Left lung (tissue), 4 donors: ENCODE measurements at regions not wholly inside any gene's neighbourhood (a gene's known extent, or its start where the extent isn't known, plus 50 kb on each side); places are given as distances from the start of the nearest gene placed in this dataset.

Experiments used
- ATAC-seq: fragments of 200-7000 bp; cut with Tn5 transposase; one replicate; pipeline ENCODE4 v1.9.1; 2020; ENCODE audit warnings: moderate library complexity
- DNase-seq, 4 donors: peaks; one replicate each; pipeline ENCODE4 v3.0.0-alpha.2; 2013 to 2020
- H3K27ac ChIP-seq, 2 donors: fragments of 200-600 bp; sonication (generic) in 1 of 2; one replicate each; pipeline versions ENCODE4 v1.5.0 to v1.8.0; 2020 to 2021
- H3K27me3 ChIP-seq, 2 donors: fragments of 200-600 bp; sonication (generic) in 1 of 2; one replicate each; pipeline versions ENCODE4 v1.5.0 to v1.8.0; 2020 to 2021
- H3K36me3 ChIP-seq, 2 donors: fragments of 200-600 bp; sonication (generic) in 1 of 2; one replicate each; pipeline versions ENCODE4 v1.5.0 to v1.8.0; 2020 to 2021
- H3K4me1 ChIP-seq, 2 donors: fragments of 200-600 bp; one replicate each; pipeline ENCODE4 v1.8.0; 2021
- H3K4me3 ChIP-seq, 2 donors: fragments of 200-600 bp; sonication (generic) in 1 of 2; one replicate each; pipeline versions ENCODE4 v1.5.0 to v1.8.0; 2020 to 2021; ENCODE audit warnings: mild to moderate bottlenecking in 1 of 2
- H3K9me3 ChIP-seq, 2 donors: fragments of 200-600 bp; sonication (generic) in 1 of 2; one replicate each; pipeline versions ENCODE4 v1.5.0 to v1.8.0; 2020 to 2021
- intact Hi-C, 2 donors: fragments of 100-400 bp; cut with DNase I; formaldehyde crosslinking; loops; one replicate each; pipeline versions ENCODE4 v1.11.2 to v1.14.2; 2022
- TF ChIP-seq, protein P1 (sequence below), 2 donors: fragments of 200-600 bp; sonication (generic) in 1 of 2; IDR thresholded peaks; one replicate each; pipeline versions ENCODE4 v1.5.0 to v1.8.0; 2021; ENCODE audit warnings: antibody characterized with exemption in 2 of 2
- donor health status: DM: no; HTN: yes; CAD: no.
- donor health status: DM: no; HTN: no; CAD: no.

DNA sequence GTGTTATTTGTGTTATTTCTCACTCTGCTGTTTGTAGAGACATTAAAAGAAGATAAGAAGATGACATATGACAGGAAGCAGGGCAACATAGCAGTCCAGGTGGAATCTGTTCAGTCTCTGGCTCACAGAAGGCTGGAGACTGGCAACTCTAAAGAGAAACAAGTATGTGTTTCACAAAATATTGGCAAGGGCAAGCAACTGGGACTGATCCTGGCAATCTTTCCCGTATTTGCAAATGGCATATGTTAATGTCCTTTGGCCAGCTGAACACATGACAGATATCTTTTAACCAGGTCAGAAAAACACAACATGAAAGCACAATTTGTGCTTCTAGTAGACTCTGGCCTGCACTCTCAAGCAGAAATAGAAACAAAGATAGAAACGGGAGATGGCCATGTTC, 1354.1 kb upstream of the EPHA6 start:
- intact Hi-C loops: no loop called here
- H3K4me3 ChIP-seq: no peak overlapping the region
- no peaks in the 10 kb centered on the region for H3K27me3 ChIP-seq
- H3K27ac ChIP-seq: no peak overlapping the region
- H3K4me1 ChIP-seq: no peaks in the 10 kb centered on the region
- TF ChIP-seq, protein P1, sequence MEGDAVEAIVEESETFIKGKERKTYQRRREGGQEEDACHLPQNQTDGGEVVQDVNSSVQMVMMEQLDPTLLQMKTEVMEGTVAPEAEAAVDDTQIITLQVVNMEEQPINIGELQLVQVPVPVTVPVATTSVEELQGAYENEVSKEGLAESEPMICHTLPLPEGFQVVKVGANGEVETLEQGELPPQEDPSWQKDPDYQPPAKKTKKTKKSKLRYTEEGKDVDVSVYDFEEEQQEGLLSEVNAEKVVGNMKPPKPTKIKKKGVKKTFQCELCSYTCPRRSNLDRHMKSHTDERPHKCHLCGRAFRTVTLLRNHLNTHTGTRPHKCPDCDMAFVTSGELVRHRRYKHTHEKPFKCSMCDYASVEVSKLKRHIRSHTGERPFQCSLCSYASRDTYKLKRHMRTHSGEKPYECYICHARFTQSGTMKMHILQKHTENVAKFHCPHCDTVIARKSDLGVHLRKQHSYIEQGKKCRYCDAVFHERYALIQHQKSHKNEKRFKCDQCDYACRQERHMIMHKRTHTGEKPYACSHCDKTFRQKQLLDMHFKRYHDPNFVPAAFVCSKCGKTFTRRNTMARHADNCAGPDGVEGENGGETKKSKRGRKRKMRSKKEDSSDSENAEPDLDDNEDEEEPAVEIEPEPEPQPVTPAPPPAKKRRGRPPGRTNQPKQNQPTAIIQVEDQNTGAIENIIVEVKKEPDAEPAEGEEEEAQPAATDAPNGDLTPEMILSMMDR (IDR thresholded peaks at IDR 0.05): no peak
- H3K9me3 ChIP-seq: no peaks in the 10 kb centered on the region
- no peaks in the 10 kb centered on the region for H3K36me3 ChIP-seq
- peak in 2 of 4 donors; percentile 18 to 36 for DNase-seq
- ATAC-seq: no peak

DNA sequence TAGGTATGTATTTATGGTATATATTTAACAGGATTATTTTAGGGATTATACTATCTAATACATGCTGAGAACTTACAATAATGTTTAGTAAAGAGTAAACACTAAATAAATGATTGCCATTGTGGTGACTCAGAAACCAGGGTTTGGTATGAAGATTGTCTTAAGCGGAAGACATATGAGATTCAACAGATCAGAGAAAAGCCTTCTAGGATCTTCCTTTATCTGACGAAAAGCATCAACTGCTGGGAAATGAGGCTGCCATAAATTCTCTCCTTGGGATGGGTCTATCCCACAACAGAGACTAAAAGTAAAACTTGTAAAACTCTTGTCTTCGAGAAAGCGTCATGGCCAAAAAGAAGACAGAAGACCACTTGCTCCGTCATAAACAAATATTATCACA, 1352.2 kb upstream of the EPHA6 start:
- DNase-seq (no peak), ATAC-seq (no peak)
- Histone ChIP-seq H3K27ac (no peak overlapping the region), H3K36me3 (no peaks in the 10 kb centered on the region), H3K27me3 (no peaks in the 10 kb centered on the region), H3K9me3 (no peaks in the 10 kb centered on the region), H3K4me3 (no peak overlapping the region), H3K4me1 (no peaks in the 10 kb centered on the region)
- TF ChIP-seq, protein P1 (IDR thresholded peaks at IDR 0.05): no peak
- intact Hi-C loops: no loop called here

DNA sequence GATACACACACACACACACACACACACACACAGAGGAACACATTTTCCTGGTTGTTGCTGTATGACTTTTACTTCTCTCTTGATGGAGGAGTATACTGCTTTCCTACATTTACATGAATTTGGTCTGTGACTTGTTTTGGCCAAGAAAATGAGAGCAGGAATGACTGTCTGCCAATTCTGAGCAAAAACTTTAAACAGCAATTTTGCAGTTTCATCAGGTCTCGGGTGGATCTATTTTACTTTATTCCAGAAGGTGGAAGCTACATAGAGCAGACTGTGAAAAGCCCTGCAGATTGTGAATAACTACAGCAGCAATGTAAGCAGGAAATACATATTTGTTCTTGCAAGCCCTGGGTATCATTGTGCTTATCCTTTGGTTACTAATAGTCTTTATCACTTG, 1350.0 kb upstream of the EPHA6 start:
- no peaks in the 10 kb centered on the region for H3K36me3 ChIP-seq
- H3K9me3 ChIP-seq: no peaks in the 10 kb centered on the region
- H3K4me1 ChIP-seq: no peaks in the 10 kb centered on the region
- ATAC-seq: no peak
- intact Hi-C loops: no loop called here
- no peak overlapping the region for H3K4me3 ChIP-seq
- peak in 1 of 4 donors; percentile 10 for DNase-seq
- TF ChIP-seq, protein P1 (IDR thresholded peaks at IDR 0.05): no peak
- H3K27me3 ChIP-seq: no peaks in the 10 kb centered on the region
- H3K27ac ChIP-seq: no peak overlapping the region

DNA sequence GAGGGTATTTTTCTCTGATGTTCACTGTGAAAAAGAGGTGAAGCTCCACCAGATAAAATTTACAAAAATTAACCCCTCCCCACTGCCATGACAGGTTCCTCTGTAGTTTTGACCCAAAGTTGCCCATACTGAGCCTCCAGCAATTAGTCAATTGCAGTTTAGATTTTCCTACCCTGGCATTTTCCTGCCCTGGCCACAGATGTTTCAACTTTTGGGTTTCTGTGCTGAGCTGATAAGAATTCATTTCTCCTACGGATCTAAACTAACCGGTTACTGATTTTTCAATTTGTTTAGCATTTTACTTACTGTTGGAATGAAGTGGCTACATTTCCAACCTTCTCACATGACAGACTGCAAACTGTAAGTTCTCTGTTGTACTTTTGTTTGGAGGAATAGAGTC, 1346.1 kb upstream of the EPHA6 start:
- Histone ChIP-seq H3K27ac (no peak overlapping the region), H3K4me1 (no peaks in the 10 kb centered on the region), H3K4me3 (no peak overlapping the region), H3K27me3 (no peaks in the 10 kb centered on the region), H3K36me3 (no peaks in the 10 kb centered on the region), H3K9me3 (no peaks in the 10 kb centered on the region)
- TF ChIP-seq, protein P1 (IDR thresholded peaks at IDR 0.05): no peak
- intact Hi-C loops: no loop called here
- ATAC-seq (no peak), DNase-seq (no peak)

DNA sequence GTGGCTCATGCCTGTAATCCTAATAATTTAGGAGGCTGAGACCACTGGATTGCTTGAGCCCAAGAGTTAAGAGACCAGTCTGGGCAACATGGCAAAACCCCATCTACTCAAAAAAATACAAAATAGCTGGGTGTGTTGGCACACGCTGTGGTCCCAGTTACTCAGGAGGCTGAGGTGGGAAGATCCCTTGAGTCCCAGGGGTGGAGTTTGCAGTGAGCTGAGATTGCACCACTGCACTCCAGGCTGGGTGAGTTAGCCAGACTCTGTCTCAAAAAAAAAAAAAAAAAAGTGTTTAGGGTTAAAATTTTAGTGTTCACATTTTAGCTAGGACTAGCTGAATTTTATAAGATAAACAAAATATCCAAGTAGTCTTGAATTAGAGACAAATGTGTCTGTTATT, 1340.1 kb upstream of the EPHA6 start:
- Histone ChIP-seq H3K27ac (no peak overlapping the region), H3K27me3 (no peaks in the 10 kb centered on the region), H3K4me1 (no peaks in the 10 kb centered on the region), H3K9me3 (no peaks in the 10 kb centered on the region), H3K36me3 (no peaks in the 10 kb centered on the region), H3K4me3 (no peak overlapping the region)
- TF ChIP-seq, protein P1 (IDR thresholded peaks at IDR 0.05): no peak
- intact Hi-C loops: no loop called here
- ATAC-seq: no peak
- DNase-seq: no peak
